GM03348 (cell line): ENCODE measurements at regions not wholly inside any gene's neighbourhood (a gene's known extent, or its start where the extent isn't known, plus 50 kb on each side); places are given as distances from the start of the nearest gene placed in this dataset.

ENCODE experiments used
- DNase-seq: peaks from one replicate; pipeline ENCODE4 v3.0.0; 2012; ENCODE audit warnings: low spot score

GRCh38 chr11:91241226-91241625, 983.4 kb upstream of the FAT3 start:
- no peak for DNase-seq

- DNase-seq = no peak
These were observed 985.3 kb upstream of the FAT3 start for GRCh38 chr11:91239359-91239758.

- DNase-seq = no peak
These were observed 993.4 kb upstream of the FAT3 start for GRCh38 chr11:91231226-91231625.

GRCh38 chr11:91230647-91231046, 994.0 kb upstream of the FAT3 start:
- no peak for DNase-seq

GRCh38 chr11:91222830-91223229, 1000.0 kb upstream of the CHORDC1 start:
- DNase-seq = no peak

- DNase-seq = no peak
These were observed 997.8 kb upstream of the CHORDC1 start for GRCh38 chr11:91220476-91221202.

GRCh38 chr11:91219535-91219934, 996.7 kb upstream of the CHORDC1 start:
- no peak for DNase-seq

- DNase-seq = no peak
These were observed 986.9 kb upstream of the CHORDC1 start for GRCh38 chr11:91209751-91210150.

- no peak for DNase-seq
These were observed 986.5 kb upstream of the CHORDC1 start for GRCh38 chr11:91209306-91209705.

- DNase-seq = no peak
These were observed 977.0 kb upstream of the CHORDC1 start for GRCh38 chr11:91199866-91200265.

GRCh38 chr11:91194546-91194945, 971.7 kb upstream of the CHORDC1 start:
- DNase-seq = no peak

- no peak for DNase-seq
These were observed 965.6 kb upstream of the CHORDC1 start for GRCh38 chr11:91188484-91188883.

GRCh38 chr11:91187314-91187713, 964.5 kb upstream of the CHORDC1 start:
- no peak for DNase-seq

GRCh38 chr11:91178366-91178765, 955.5 kb upstream of the CHORDC1 start:
- no peak for DNase-seq

GRCh38 chr11:91174734-91175133, 951.9 kb upstream of the CHORDC1 start:
- no peak for DNase-seq

GRCh38 chr11:91174193-91174592, 951.3 kb upstream of the CHORDC1 start:
- DNase-seq = no peak

GRCh38 chr11:91173701-91174100, 950.9 kb upstream of the CHORDC1 start:
- no peak for DNase-seq

GRCh38 chr11:91170711-91171110, 947.9 kb upstream of the CHORDC1 start:
- DNase-seq = no peak

- DNase-seq = no peak
These were observed 941.6 kb upstream of the CHORDC1 start for GRCh38 chr11:91164452-91164822.

- no peak for DNase-seq
These were observed 941.0 kb upstream of the CHORDC1 start for GRCh38 chr11:91163619-91164451.

- no peak for DNase-seq
These were observed 937.8 kb upstream of the CHORDC1 start for GRCh38 chr11:91160661-91161060.

GRCh38 chr11:91158891-91159537, 936.2 kb upstream of the CHORDC1 start:
- no peak for DNase-seq

- DNase-seq = no peak
These were observed 935.4 kb upstream of the CHORDC1 start for GRCh38 chr11:91158297-91158696.
